CD4-positive, CD25-positive, alpha-beta regulatory T cell (primary cell): ENCODE measurements at regions not wholly inside any gene's neighbourhood (a gene's known extent, or its start where the extent isn't known, plus 50 kb on each side); places are given as distances from the start of the nearest gene placed in this dataset.

Experiments
- ATAC-seq, 2 donors: fragments of 150-1000 bp; cut with Tn5 transposase; one replicate each; pipeline ENCODE4 v1.10.0; 2021; ENCODE audit warnings: low read depth in 2 of 2, moderate number of reproducible peaks in 2 of 2, moderate library complexity in 1 of 2
- DNase-seq, 3 donors: peaks; one replicate each; pipeline versions ENCODE4 v3.0.0 to v3.0.0-alpha.2; 2012 to 2022; ENCODE audit warnings: mixed read lengths in 1 of 3
- H3K27ac ChIP-seq: one replicate; pipeline ENCODE4 v1.7.0; 2013; ENCODE audit warnings: mild to moderate bottlenecking, low read length; ENCODE audit not compliant: insufficient read depth, poor library complexity, severe bottlenecking
- H3K27me3 ChIP-seq: one replicate; pipeline ENCODE4 v1.7.0; 2013; ENCODE audit warnings: low read length; ENCODE audit not compliant: control insufficient read depth, insufficient read depth
- H3K36me3 ChIP-seq: one replicate; pipeline ENCODE4 v1.7.0; 2013; ENCODE audit warnings: mild to moderate bottlenecking, low read length, moderate library complexity; ENCODE audit not compliant: control insufficient read depth, insufficient read depth
- H3K4me1 ChIP-seq: 2 replicates; pipeline ENCODE4 v1.7.0; 2013; ENCODE audit warnings: mild to moderate bottlenecking, low read length; ENCODE audit not compliant: insufficient read depth, control insufficient read depth, poor library complexity, severe bottlenecking
- H3K4me3 ChIP-seq: one replicate; pipeline ENCODE4 v1.7.0; 2013; ENCODE audit warnings: low read depth, mild to moderate bottlenecking, low read length, moderate library complexity
- H3K9me3 ChIP-seq, 2 experiments: 1 replicate in 1 of 2; 2 replicates in 1 of 2; pipeline ENCODE4 v1.7.0; 2013; ENCODE audit warnings: low read length in 2 of 2, mild to moderate bottlenecking in 1 of 2, moderate library complexity in 1 of 2; ENCODE audit not compliant: control insufficient read depth in 2 of 2
- H3K27ac Mint-ChIP-seq, 3 donors: one replicate each; pipeline ENCODE4 v1.8.0; 2020 to 2022; ENCODE audit warnings: mild to moderate bottlenecking in 3 of 3, mixed read lengths in 3 of 3, moderate library complexity in 2 of 3
- H3K27me3 Mint-ChIP-seq: one replicate; pipeline ENCODE4 v1.8.0; 2022; ENCODE audit warnings: mild to moderate bottlenecking, mixed read lengths
- H3K36me3 Mint-ChIP-seq: one replicate; pipeline ENCODE4 v1.8.0; 2020; ENCODE audit warnings: mixed read lengths
- H3K4me1 Mint-ChIP-seq, 4 donors: one replicate each; pipeline ENCODE4 v1.8.0; 2020 to 2022; ENCODE audit warnings: mixed read lengths in 4 of 4, mild to moderate bottlenecking in 1 of 4
- H3K4me3 Mint-ChIP-seq, 4 donors: one replicate each; pipeline ENCODE4 v1.8.0; 2020 to 2022; ENCODE audit warnings: mild to moderate bottlenecking in 4 of 4, mixed read lengths in 4 of 4, moderate library complexity in 3 of 4
- H3K9me3 Mint-ChIP-seq, 7 donors: one replicate each; pipeline ENCODE4 v1.8.0; 2020 to 2022; ENCODE audit warnings: mixed read lengths in 7 of 7, mild to moderate bottlenecking in 3 of 7, moderate library complexity in 2 of 7

- H3K9me3 ChIP-seq, result no peaks in the 10 kb centered on the region
- H3K9me3 Mint-ChIP-seq, result peaks cover 0 to 6% (median 0%) of the 10 kb centered on the region in 7 donors
- H3K27ac Mint-ChIP-seq, result no peak overlapping the region
- no peaks in the 10 kb centered on the region for H3K4me1 ChIP-seq
- ATAC-seq (no peak), DNase-seq (no peak)
- H3K27me3 ChIP-seq, result no peaks in the 10 kb centered on the region
- H3K36me3 Mint-ChIP-seq, result no peaks in the 10 kb centered on the region
- no peak overlapping the region for H3K27ac ChIP-seq
- H3K4me1 Mint-ChIP-seq, result peaks cover 0 to 2% (median 0%) of the 10 kb centered on the region in 4 donors
- H3K4me3 Mint-ChIP-seq, result no peak overlapping the region
- H3K36me3 ChIP-seq, result no peaks in the 10 kb centered on the region
- peaks cover 9% of the 10 kb centered on the region for H3K27me3 Mint-ChIP-seq
- H3K4me3 ChIP-seq, result no peak overlapping the region
Observed at GRCh38 chr3:87810452-87811016, 248.3 kb downstream of the CGGBP1 start.

GRCh38 chr3:87805670-87806069, 253.1 kb downstream of the CGGBP1 start:
- peaks cover 5% of the 10 kb centered on the region for H3K27me3 Mint-ChIP-seq
- no peak overlapping the region for H3K27ac ChIP-seq
- no peaks in the 10 kb centered on the region for H3K27me3 ChIP-seq
- no peak overlapping the region for H3K4me3 ChIP-seq
- H3K9me3 Mint-ChIP-seq, result no peaks in the 10 kb centered on the region
- no peaks in the 10 kb centered on the region for H3K9me3 ChIP-seq
- DNase-seq (no peak), ATAC-seq (no peak)
- no peaks in the 10 kb centered on the region for H3K36me3 ChIP-seq
- no peak overlapping the region for H3K27ac Mint-ChIP-seq
- H3K4me1 Mint-ChIP-seq, result peaks cover 0 to 2% (median 0%) of the 10 kb centered on the region in 4 donors
- no peak overlapping the region for H3K4me3 Mint-ChIP-seq
- H3K36me3 Mint-ChIP-seq, result no peaks in the 10 kb centered on the region
- H3K4me1 ChIP-seq, result no peaks in the 10 kb centered on the region

- DNase-seq, result no peak
- H3K36me3 Mint-ChIP-seq, result no peaks in the 10 kb centered on the region
- peaks cover 0 to 1% (median 0%) of the 10 kb centered on the region in 7 donors for H3K9me3 Mint-ChIP-seq
- Histone ChIP-seq H3K27me3 (peaks cover 2% of the 10 kb centered on the region), H3K4me3 (no peak overlapping the region), H3K9me3 (no peaks in the 10 kb centered on the region), H3K4me1 (no peaks in the 10 kb centered on the region), H3K27ac (no peak overlapping the region), H3K36me3 (no peaks in the 10 kb centered on the region)
- peaks cover 0 to 3% (median 1%) of the 10 kb centered on the region in 4 donors for H3K4me1 Mint-ChIP-seq
- H3K27ac Mint-ChIP-seq, result no peak overlapping the region
- no peak overlapping the region for H3K4me3 Mint-ChIP-seq
- peaks cover 8% of the 10 kb centered on the region for H3K27me3 Mint-ChIP-seq
- ATAC-seq, result no peak
Observed at GRCh38 chr3:87801409-87801808, 257.4 kb downstream of the CGGBP1 start.

GRCh38 chr3:87800516-87800915, 258.3 kb downstream of the CGGBP1 start:
- Histone ChIP-seq H3K27ac (no peak overlapping the region), H3K4me1 (no peaks in the 10 kb centered on the region), H3K27me3 (peaks cover 7% of the 10 kb centered on the region), H3K9me3 (no peaks in the 10 kb centered on the region), H3K36me3 (no peaks in the 10 kb centered on the region), H3K4me3 (no peak overlapping the region)
- no peak overlapping the region for H3K27ac Mint-ChIP-seq
- no peaks in the 10 kb centered on the region for H3K36me3 Mint-ChIP-seq
- H3K4me3 Mint-ChIP-seq, result no peak overlapping the region
- peaks cover 12% of the 10 kb centered on the region for H3K27me3 Mint-ChIP-seq
- ATAC-seq (no peak), DNase-seq (no peak)
- H3K4me1 Mint-ChIP-seq, result peaks cover 0 to 3% (median 1%) of the 10 kb centered on the region in 4 donors
- peaks cover 0 to 1% (median 0%) of the 10 kb centered on the region in 7 donors for H3K9me3 Mint-ChIP-seq

GRCh38 chr3:87798567-87798947, 260.2 kb downstream of the CGGBP1 start:
- no peak for ATAC-seq
- Histone ChIP-seq H3K36me3 (no peaks in the 10 kb centered on the region), H3K9me3 (no peaks in the 10 kb centered on the region), H3K4me1 (no peaks in the 10 kb centered on the region), H3K27me3 (peaks cover 16% of the 10 kb centered on the region), H3K27ac (no peak overlapping the region), H3K4me3 (no peak overlapping the region)
- Mint-ChIP-seq H3K4me3 (no peak overlapping the region), H3K36me3 (no peaks in the 10 kb centered on the region), H3K9me3 (peaks cover 0 to 1% (median 0%) of the 10 kb centered on the region in 7 donors), H3K27ac (no peak overlapping the region), H3K4me1 (peaks cover 0 to 3% (median 1%) of the 10 kb centered on the region in 4 donors), H3K27me3 (peaks cover 27% of the 10 kb centered on the region)
- no peak for DNase-seq

- H3K36me3 ChIP-seq, result no peaks in the 10 kb centered on the region
- DNase-seq, result no peak
- Mint-ChIP-seq H3K4me1 (peaks cover 0 to 7% (median 1%) of the 10 kb centered on the region in 4 donors), H3K27me3 (peaks cover 33% of the 10 kb centered on the region), H3K27ac (peak overlapping the region in 1 of 3 donors; percentile 27), H3K36me3 (no peaks in the 10 kb centered on the region), H3K4me3 (no peak overlapping the region), H3K9me3 (peaks cover 0 to 2% (median 0%) of the 10 kb centered on the region in 7 donors)
- H3K4me1 ChIP-seq, result peaks cover under 1% of the 10 kb centered on the region
- no peaks in the 10 kb centered on the region for H3K9me3 ChIP-seq
- peaks cover 19% of the 10 kb centered on the region for H3K27me3 ChIP-seq
- no peak overlapping the region for H3K27ac ChIP-seq
- no peak overlapping the region for H3K4me3 ChIP-seq
- ATAC-seq, result no peak
Observed at GRCh38 chr3:87797872-87798566, 260.8 kb downstream of the CGGBP1 start.

- Histone ChIP-seq H3K27ac (no peak overlapping the region), H3K36me3 (no peaks in the 10 kb centered on the region), H3K27me3 (peaks cover 22% of the 10 kb centered on the region), H3K4me1 (peaks cover 3% of the 10 kb centered on the region), H3K9me3 (no peaks in the 10 kb centered on the region), H3K4me3 (no peak overlapping the region)
- ATAC-seq (no peak), DNase-seq (no peak)
- H3K4me3 Mint-ChIP-seq, result no peak overlapping the region
- no peaks in the 10 kb centered on the region for H3K36me3 Mint-ChIP-seq
- peaks cover 41% of the 10 kb centered on the region for H3K27me3 Mint-ChIP-seq
- H3K4me1 Mint-ChIP-seq, result peaks cover 0 to 16% (median 7%) of the 10 kb centered on the region in 4 donors
- H3K9me3 Mint-ChIP-seq, result peaks cover 0 to 2% (median 0%) of the 10 kb centered on the region in 7 donors
- no peak overlapping the region for H3K27ac Mint-ChIP-seq
Observed at GRCh38 chr3:87796843-87797185, 262.0 kb downstream of the CGGBP1 start.
